ENCODE measurements at regions not wholly inside any gene's neighbourhood (a gene's known extent, or its start where the extent isn't known, plus 50 kb on each side); places are given as distances from the start of the nearest gene placed in this dataset.

DNA sequence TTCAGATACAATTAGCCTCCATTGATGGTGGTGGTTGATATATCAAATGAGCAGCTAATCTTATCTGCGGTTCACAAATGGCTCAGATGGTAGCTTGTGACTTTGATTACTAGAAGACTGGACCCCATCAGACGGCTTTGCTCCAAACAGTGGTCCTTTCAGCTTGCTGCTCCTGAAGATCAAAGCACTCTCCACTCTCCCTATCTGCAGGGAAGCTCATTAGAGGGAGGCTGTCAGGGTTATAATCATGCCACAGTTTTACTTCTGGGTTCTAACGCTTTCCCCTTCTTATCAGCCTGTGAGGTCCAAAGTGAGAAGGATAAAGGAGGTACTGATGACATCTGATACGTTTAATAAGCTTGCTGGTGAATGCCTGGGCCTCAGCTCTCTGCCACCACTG, 247.1 kb upstream of the NT5C1B start:
- TF ChIP-seq, protein P1, sequence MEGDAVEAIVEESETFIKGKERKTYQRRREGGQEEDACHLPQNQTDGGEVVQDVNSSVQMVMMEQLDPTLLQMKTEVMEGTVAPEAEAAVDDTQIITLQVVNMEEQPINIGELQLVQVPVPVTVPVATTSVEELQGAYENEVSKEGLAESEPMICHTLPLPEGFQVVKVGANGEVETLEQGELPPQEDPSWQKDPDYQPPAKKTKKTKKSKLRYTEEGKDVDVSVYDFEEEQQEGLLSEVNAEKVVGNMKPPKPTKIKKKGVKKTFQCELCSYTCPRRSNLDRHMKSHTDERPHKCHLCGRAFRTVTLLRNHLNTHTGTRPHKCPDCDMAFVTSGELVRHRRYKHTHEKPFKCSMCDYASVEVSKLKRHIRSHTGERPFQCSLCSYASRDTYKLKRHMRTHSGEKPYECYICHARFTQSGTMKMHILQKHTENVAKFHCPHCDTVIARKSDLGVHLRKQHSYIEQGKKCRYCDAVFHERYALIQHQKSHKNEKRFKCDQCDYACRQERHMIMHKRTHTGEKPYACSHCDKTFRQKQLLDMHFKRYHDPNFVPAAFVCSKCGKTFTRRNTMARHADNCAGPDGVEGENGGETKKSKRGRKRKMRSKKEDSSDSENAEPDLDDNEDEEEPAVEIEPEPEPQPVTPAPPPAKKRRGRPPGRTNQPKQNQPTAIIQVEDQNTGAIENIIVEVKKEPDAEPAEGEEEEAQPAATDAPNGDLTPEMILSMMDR (IDR thresholded peaks at IDR 0.05; ENCODE audit: borderline replicate concordance, extremely low read depth, low read length, poor library complexity, severe bottlenecking): no peak
- no peak for TF ChIP-seq EZH2 (IDR thresholded peaks at IDR 0.05; ENCODE audit: borderline replicate concordance, low read depth, low read length, severe bottlenecking)
